ENCODE measurements at regions not wholly inside any gene's neighbourhood (a gene's known extent, or its start where the extent isn't known, plus 50 kb on each side); places are given as distances from the start of the nearest gene placed in this dataset.
"Not testable (repeated sequence)": the region's sequence is repeated elsewhere in the genome, so short reads cannot be mapped to it uniquely, and the experiment has no call there.

DNA sequence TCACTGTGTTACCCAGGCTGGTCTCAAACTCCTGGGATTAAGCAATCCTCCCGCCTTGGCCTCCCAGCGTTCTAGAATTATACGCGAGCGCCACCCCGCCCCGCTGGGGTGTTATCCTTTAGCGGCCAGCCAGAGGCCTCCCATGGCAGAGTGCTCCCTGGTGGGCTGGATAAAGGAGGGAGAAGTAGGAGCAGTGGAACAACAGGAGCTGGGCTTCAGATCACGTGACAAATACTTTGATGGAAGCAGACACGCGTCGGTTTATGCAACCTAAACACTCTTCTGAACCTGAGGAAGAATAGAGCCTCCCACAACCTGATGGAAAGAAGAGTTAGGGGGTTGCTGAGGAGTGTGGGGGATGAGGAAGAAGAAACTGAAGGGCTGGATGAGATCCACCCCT is 2114.0 kb downstream of the TP53TG3F start:
- no peaks in the 10 kb centered on the region for H3K27me3 Mint-ChIP-seq (ENCODE audit: low read depth)
- DNase-seq (no peak), ATAC-seq (replicated peaks in 1 of 2) (no peak)
- H3K9me3 Mint-ChIP-seq = peaks cover 7 to 33% of the 10 kb centered on the region in 2 donors
- H3K27ac Mint-ChIP-seq = no peak overlapping the region
- no peaks in the 10 kb centered on the region for H3K4me1 Mint-ChIP-seq (ENCODE audit: low read depth)
- H3K4me3 Mint-ChIP-seq = no peak overlapping the region
- peaks cover 3 to 12% of the 10 kb centered on the region in 2 donors for H3K36me3 Mint-ChIP-seq (ENCODE audit: insufficient read depth in 2 of 2)

GRCh38 chr16:35574011-35574410 is 2114.6 kb downstream of the TP53TG3F start:
- DNase-seq (no peak), ATAC-seq (replicated peaks in 1 of 2) (no peak)
- Mint-ChIP-seq H3K27ac (no peak overlapping the region), H3K4me3 (no peak overlapping the region), H3K36me3 (ENCODE audit: insufficient read depth in 2 of 2) (peaks cover 3 to 12% of the 10 kb centered on the region in 2 donors), H3K27me3 (ENCODE audit: low read depth) (no peaks in the 10 kb centered on the region), H3K9me3 (peaks cover 7 to 31% of the 10 kb centered on the region in 2 donors), H3K4me1 (ENCODE audit: low read depth) (no peaks in the 10 kb centered on the region)

GRCh38 chr16:35574454-35575431 is 2115.3 kb downstream of the TP53TG3F start:
- Mint-ChIP-seq H3K4me1 (ENCODE audit: low read depth) (no peaks in the 10 kb centered on the region), H3K36me3 (ENCODE audit: insufficient read depth in 2 of 2) (peaks cover 5 to 12% of the 10 kb centered on the region in 2 donors), H3K9me3 (peaks cover 7 to 26% of the 10 kb centered on the region in 2 donors), H3K27ac (no peak overlapping the region), H3K27me3 (ENCODE audit: low read depth) (no peaks in the 10 kb centered on the region), H3K4me3 (no peak overlapping the region)
- ATAC-seq (replicated peaks in 1 of 2) (no peak), DNase-seq (no peak)

GRCh38 chr16:35575432-35575821 is 2116.0 kb downstream of the TP53TG3F start:
- H3K4me1 Mint-ChIP-seq (ENCODE audit: low read depth) = no peaks in the 10 kb centered on the region
- H3K36me3 Mint-ChIP-seq (ENCODE audit: insufficient read depth in 2 of 2) = peaks cover 5 to 12% of the 10 kb centered on the region in 2 donors
- ATAC-seq (replicated peaks in 1 of 2) (no peak), DNase-seq (no peak)
- peaks cover 7 to 31% of the 10 kb centered on the region in 2 donors for H3K9me3 Mint-ChIP-seq
- H3K27ac Mint-ChIP-seq = no peak overlapping the region
- H3K4me3 Mint-ChIP-seq = no peak overlapping the region
- no peaks in the 10 kb centered on the region for H3K27me3 Mint-ChIP-seq (ENCODE audit: low read depth)

DNA sequence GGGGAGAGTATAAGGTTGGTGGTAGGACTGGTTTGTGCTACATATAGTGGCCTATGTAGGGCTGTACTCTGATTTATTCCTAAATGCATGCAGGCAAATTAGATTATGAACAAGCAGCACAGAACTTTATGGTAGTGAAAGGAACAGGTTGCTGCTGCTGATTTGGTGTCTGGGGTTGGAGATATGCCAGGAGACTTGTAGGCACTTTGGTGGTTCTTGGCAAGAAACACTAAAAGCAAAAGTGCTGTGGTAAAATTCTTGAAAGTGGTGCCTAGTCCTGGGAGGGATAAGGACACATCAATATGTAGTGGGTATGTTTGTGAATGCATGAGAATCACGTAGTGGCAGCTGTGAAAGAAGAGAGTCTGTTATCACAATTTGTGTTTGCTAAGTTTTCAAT is 2126.0 kb downstream of the TP53TG3F start:
- Mint-ChIP-seq H3K4me3 (no peak overlapping the region), H3K36me3 (ENCODE audit: insufficient read depth in 2 of 2) (peaks cover 2 to 3% of the 10 kb centered on the region in 2 donors)
- no peak for ATAC-seq (replicated peaks in 1 of 2)

DNA sequence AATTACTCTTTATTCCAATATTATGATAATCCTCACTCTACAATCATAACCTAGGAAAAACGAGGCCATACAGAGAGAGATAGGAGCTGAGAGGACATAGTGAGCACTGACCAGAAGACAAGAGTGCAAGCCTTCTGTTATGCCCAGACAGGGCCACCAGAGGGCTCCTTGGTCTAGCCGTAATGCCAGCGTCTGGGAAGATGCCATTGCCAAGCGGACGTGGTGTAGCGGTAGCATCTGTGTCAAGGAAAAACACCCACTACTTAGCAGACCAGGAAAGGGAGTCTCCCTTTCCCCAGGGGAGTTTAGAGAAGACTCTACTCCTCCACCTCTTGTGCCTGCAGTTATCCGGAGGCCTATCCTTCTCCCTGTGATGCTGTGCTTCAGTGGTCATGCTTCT is 2131.5 kb downstream of the TP53TG3F start:
- not testable (repeated sequence) for H3K27me3 Mint-ChIP-seq (ENCODE audit: low read depth); H3K36me3 Mint-ChIP-seq (ENCODE audit: insufficient read depth in 2 of 2); ATAC-seq (replicated peaks in 1 of 2); H3K4me3 Mint-ChIP-seq; H3K4me1 Mint-ChIP-seq (ENCODE audit: low read depth); DNase-seq; H3K27ac Mint-ChIP-seq
- peaks cover 6 to 13% of the 10 kb centered on the region in 2 donors for H3K9me3 Mint-ChIP-seq

More for the DNA sequence above, 2126.0 kb downstream of the TP53TG3F start:
- DNase-seq = no peak
- H3K27me3 Mint-ChIP-seq (ENCODE audit: low read depth) = no peaks in the 10 kb centered on the region
- H3K4me1 Mint-ChIP-seq (ENCODE audit: low read depth) = no peaks in the 10 kb centered on the region
- no peak overlapping the region for H3K27ac Mint-ChIP-seq
- H3K9me3 Mint-ChIP-seq = peaks cover 5 to 6% of the 10 kb centered on the region in 2 donors

DNA sequence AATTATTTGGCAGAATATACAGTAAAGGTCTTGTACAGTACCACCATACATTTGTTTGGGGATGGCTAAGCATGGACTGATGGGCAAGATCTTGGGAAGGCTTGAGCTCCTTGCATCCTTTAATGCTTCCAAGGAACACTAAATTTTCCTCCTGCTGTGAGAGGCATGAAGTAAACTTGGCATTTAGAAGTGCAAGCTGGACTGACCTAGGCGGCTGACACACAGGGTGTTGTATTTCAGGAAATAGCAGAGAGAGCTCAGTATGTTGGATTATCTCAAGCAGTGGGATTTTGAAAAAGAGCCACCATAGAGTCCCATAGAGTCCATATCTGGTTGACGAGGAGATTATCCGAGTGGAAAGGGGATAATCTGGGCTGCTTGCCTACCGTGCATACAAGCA is 2137.1 kb downstream of the TP53TG3F start:
- peaks cover 6 to 12% of the 10 kb centered on the region in 2 donors for H3K36me3 Mint-ChIP-seq (ENCODE audit: insufficient read depth in 2 of 2)
- no peaks in the 10 kb centered on the region for H3K4me1 Mint-ChIP-seq (ENCODE audit: low read depth)
- peaks cover 13 to 24% of the 10 kb centered on the region in 2 donors for H3K9me3 Mint-ChIP-seq
- ATAC-seq (replicated peaks in 1 of 2) (no peak), DNase-seq (no peak)
- H3K4me3 Mint-ChIP-seq = no peak overlapping the region
- H3K27ac Mint-ChIP-seq = no peak overlapping the region
- H3K27me3 Mint-ChIP-seq (ENCODE audit: low read depth) = no peaks in the 10 kb centered on the region

DNA sequence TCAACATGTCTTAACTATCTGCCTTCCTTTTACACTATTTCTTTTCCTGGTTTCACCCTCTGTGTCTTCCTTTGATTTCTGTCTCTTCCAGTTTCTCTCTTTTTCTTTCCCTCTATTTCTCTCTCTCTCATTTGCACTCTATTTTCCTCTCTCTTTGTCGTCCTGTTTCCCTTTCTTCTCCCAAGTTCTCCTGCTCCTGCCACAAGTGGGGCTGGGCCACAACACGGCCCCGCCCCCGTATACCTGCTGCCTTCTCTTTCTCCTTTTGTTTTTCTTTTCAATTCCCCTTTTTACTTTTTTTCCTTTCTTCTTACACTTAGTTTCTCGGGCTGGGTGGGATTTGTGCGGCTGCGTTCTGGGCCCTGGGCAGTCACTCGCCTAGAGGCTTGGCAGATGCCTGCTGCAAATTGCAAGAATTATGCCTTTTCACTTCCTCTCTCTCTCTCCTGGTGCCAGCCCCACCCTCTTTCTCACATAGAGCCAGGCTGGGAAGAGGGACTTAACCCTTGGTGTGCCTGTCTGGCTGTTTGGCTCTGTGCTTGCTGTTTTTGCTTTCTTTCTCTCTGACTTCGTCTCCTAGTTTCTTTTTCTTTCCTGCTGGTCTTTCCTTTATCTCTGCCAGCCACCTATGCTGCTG is 2139.4 kb downstream of the TP53TG3F start:
- DNase-seq (no peak), ATAC-seq (replicated peaks in 1 of 2) (no peak)
- Mint-ChIP-seq H3K9me3 (peaks cover 12 to 19% of the 10 kb centered on the region in 2 donors), H3K27ac (no peak overlapping the region), H3K27me3 (ENCODE audit: low read depth) (no peaks in the 10 kb centered on the region), H3K4me3 (no peak overlapping the region), H3K4me1 (ENCODE audit: low read depth) (no peaks in the 10 kb centered on the region), H3K36me3 (ENCODE audit: insufficient read depth in 2 of 2) (peaks cover 5 to 6% of the 10 kb centered on the region in 2 donors)

GRCh38 chr16:35599429-35600160 is 2140.2 kb downstream of the TP53TG3F start:
- peaks cover 10 to 17% of the 10 kb centered on the region in 2 donors for H3K9me3 Mint-ChIP-seq

DNA sequence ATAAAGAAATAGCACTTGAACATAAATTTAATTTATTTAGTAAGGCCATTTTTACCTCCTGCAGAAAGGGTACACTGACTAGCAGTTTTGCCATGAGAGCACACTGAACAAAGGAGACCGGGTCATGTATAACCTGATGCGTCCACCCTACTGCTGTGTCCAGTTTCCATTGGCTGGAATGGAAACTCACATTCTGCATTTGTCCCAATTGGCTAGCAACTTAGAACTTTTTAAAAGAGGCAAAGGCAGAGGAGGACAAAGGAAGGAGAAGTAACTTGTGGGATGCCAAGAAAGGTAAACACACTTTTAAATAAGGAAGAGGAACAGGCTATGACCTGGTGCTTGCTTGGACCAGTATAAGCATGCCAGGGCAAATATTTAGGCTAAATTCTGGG is 2140.7 kb downstream of the TP53TG3F start:
- not testable (repeated sequence) for DNase-seq; H3K36me3 Mint-ChIP-seq (ENCODE audit: insufficient read depth in 2 of 2); H3K27me3 Mint-ChIP-seq (ENCODE audit: low read depth); H3K27ac Mint-ChIP-seq; H3K4me1 Mint-ChIP-seq (ENCODE audit: low read depth); ATAC-seq (replicated peaks in 1 of 2); H3K4me3 Mint-ChIP-seq
- peaks cover 10 to 16% of the 10 kb centered on the region in 2 donors for H3K9me3 Mint-ChIP-seq

More at GRCh38 chr16:35599429-35600160, 2140.2 kb downstream of the TP53TG3F start:
- Mint-ChIP-seq H3K4me1 (ENCODE audit: low read depth) (no peaks in the 10 kb centered on the region), H3K4me3 (no peak overlapping the region), H3K27me3 (ENCODE audit: low read depth) (no peaks in the 10 kb centered on the region), H3K36me3 (ENCODE audit: insufficient read depth in 2 of 2) (peaks cover 5 to 6% of the 10 kb centered on the region in 2 donors), H3K27ac (no peak overlapping the region)
- DNase-seq (no peak), ATAC-seq (replicated peaks in 1 of 2) (no peak)

DNA sequence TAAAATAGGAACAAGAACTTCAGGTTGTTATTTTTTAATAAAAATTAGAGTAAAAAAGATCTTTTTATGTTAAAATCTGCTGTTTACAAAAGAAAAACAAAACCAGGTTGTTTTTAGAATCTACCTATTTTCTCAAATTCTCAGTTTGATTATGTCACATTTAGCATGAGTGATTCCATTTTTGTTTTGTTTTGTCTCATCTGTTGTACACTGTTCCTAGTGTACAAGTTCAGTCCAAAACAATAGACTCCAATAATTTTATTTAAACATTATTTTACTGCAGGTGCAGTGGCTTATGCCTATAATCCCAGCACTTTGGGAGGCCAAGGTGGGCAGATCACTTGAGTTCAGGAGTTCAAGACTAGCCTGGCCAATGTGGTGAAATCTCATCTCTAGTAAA is 2142.7 kb downstream of the TP53TG3F start:
- Mint-ChIP-seq H3K4me3 (no peak overlapping the region), H3K4me1 (ENCODE audit: low read depth) (no peaks in the 10 kb centered on the region), H3K27me3 (ENCODE audit: low read depth) (no peaks in the 10 kb centered on the region), H3K9me3 (peaks cover 8 to 10% of the 10 kb centered on the region in 2 donors), H3K36me3 (ENCODE audit: insufficient read depth in 2 of 2) (peaks cover 5 to 6% of the 10 kb centered on the region in 2 donors), H3K27ac (no peak overlapping the region)
- no peak for DNase-seq
- ATAC-seq (replicated peaks in 1 of 2) = no peak

- DNase-seq; H3K27me3 Mint-ChIP-seq (ENCODE audit: low read depth); H3K4me1 Mint-ChIP-seq (ENCODE audit: low read depth); ATAC-seq (replicated peaks in 1 of 2); H3K27ac Mint-ChIP-seq; H3K4me3 Mint-ChIP-seq; H3K36me3 Mint-ChIP-seq (ENCODE audit: insufficient read depth in 2 of 2); H3K9me3 Mint-ChIP-seq: not testable (repeated sequence)
These were observed 2144.0 kb downstream of the TP53TG3F start for GRCh38 chr16:35603371-35603770.

- H3K9me3 Mint-ChIP-seq = peaks cover 0 to 2% of the 10 kb centered on the region in 2 donors
- no peak overlapping the region for H3K27ac Mint-ChIP-seq
- no peak overlapping the region for H3K4me3 Mint-ChIP-seq
- DNase-seq = no peak
- H3K27me3 Mint-ChIP-seq (ENCODE audit: low read depth) = no peaks in the 10 kb centered on the region
- no peaks in the 10 kb centered on the region for H3K36me3 Mint-ChIP-seq (ENCODE audit: insufficient read depth in 2 of 2)
- no peak for ATAC-seq (replicated peaks in 1 of 2)
- H3K4me1 Mint-ChIP-seq (ENCODE audit: low read depth) = no peaks in the 10 kb centered on the region
These were observed 2146.5 kb downstream of the TP53TG3F start for GRCh38 chr16:35605921-35606320.
